ENCODE measurements at regions not wholly inside any gene's neighbourhood (a gene's known extent, or its start where the extent isn't known, plus 50 kb on each side); places are given as distances from the start of the nearest gene placed in this dataset.

DNA sequence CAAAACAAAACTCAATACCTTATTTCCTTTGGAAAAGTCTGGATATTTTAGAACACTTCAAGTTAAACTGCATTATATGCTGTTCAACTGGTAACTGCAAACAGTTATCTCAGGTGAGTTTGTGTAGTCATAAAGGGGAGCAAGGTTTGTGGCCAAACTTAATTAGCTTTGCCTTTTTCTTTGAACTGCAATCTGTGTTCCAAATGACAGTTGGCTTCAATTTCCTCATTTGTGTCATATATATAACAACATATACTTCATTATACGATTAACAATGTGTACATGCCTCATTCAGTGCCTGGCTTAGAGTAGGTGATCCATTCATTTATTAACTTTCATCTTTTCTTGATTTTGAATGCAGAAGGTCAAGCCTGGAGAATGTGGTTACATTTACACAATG is 55.8 kb downstream of the KCNE4 start:
- DNase-seq (ENCODE audit: low read depth in 2 of 3, low spot score in 2 of 3), result no peak

DNA sequence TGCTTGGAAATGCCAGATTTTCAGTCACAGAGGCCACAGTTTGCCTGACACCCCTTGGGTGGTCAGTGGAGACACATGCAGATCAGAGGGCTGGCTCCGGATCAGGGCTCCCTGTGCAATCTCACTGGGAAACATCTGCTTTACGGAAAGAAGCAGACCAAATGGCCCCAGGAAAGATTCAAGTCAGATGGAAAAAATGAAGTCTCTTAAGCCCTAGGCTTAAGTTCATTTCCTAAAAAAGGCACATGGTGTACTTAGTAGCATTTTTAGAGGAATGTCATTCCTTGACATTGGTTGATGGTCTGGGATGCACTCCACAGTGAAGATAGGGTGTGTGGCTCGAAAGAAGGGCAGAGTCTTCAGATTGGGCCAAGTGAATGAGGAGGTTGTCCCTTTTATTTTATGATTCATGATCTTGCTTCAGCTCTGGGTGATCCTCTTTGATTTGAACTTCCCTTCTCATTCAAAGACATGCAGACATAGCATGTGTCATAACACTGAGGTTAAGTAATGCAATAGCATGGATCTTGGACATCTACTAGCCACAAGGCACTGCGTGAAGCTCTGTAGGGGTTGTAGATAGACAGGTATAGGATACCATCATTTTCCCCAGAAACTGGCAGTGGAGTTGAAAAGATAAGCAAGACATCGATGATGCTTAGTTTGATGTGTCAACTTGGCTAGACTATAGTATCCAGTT is 56.5 kb downstream of the KCNE4 start:
- no peak for DNase-seq (ENCODE audit: low read depth in 2 of 3, low spot score in 2 of 3)

DNA sequence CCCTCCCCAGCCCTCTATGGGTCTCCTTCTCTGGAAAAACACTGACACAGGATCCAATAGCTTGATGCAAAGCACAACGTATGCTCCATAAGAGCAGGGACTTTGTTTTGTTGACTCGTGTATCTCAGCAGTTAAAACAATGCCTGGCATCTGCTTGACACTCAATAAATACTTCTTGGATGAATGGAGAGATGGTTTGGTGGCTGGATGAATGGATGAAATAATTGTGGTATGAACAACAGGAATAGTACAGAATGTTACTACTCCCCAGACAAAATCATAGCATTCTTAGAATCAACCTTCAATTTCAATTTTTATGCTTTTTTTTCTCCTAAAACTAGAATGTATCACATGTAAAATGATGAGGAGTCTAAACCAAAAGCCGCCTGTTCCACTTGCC is 57.4 kb downstream of the KCNE4 start:
- DNase-seq (ENCODE audit: low read depth in 2 of 3, low spot score in 2 of 3), result no peak

DNA sequence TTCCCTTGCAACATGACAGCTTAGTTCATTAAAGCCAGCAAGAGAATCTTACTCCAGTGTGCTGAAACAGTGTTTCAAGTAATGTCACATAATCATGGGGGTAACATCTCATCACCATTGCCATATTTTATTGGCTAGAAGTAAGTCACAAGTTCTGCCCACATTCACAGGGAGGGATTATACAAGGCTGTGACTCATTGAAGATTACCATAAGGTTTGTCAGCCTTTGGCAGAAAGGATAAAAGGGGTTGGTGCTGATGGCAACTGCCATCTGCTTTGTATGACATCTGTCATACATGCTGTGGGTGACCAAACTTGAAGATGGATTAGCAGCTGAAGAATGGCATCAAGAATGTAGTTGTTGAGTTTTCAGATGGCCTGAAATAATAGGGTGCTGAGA is 61.2 kb downstream of the KCNE4 start:
- DNase-seq (ENCODE audit: low read depth in 2 of 3, low spot score in 2 of 3), result no peak

DNA sequence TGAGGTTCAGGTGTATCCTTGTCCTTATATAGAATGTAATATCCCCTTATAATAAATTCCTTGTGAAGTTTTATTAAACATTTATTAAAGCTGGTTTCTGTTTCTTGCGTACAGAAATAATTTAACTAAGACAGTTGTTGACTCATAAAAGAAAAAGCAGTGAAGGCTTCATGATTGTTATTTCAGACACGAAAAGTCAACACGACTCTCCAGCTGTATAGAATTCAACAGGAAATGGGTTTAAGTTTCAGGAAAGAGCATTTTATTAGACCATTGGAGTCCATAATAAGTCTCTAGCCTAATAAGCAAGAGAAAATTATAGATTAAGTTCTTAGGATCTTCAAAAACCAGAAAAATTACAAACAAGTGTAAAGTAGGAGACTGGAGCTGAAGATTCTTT is 62.2 kb downstream of the KCNE4 start:
- DNase-seq (ENCODE audit: low read depth in 2 of 3, low spot score in 2 of 3), result no peak

DNA sequence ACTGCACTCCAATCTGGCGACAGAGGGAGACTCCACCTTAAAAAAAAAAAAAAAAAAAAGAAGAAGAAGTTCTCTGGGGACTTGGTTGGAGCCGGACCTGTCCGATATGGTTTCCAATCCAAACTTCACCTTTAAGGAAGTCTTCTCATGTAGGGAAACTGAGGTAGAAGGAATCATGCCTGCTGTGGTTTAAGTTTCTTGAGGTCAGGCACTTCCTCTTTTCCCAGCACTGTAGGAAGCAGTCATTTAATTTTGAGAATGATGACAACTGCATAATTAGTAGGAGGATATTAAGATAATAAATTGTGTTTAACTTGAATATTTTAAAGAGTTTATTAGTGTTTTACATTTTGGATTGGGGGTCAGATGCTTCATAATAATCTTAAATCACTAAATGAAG is 62.9 kb downstream of the KCNE4 start:
- no peak for DNase-seq (ENCODE audit: low read depth in 2 of 3, low spot score in 2 of 3)

DNA sequence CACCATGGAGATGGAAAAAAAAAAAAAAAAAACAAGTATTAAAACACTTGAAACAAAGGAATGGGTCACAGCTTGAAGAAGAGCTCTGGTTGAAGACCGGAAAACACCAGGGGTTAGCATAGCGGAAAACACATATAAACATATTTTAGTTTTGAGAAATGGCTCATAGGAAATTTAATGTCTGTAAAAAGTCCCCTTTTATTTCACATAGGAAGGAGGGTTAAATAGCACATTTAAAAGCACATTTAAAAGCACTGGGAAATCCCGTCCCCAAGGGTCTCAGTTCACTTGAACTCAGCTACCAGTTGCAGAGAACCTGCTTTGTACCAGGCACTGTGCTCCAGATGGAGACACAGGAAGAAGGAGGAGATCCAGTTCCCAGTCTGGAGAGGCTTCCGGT is 65.5 kb downstream of the KCNE4 start:
- DNase-seq (ENCODE audit: low read depth in 2 of 3, low spot score in 2 of 3), result no peak

DNA sequence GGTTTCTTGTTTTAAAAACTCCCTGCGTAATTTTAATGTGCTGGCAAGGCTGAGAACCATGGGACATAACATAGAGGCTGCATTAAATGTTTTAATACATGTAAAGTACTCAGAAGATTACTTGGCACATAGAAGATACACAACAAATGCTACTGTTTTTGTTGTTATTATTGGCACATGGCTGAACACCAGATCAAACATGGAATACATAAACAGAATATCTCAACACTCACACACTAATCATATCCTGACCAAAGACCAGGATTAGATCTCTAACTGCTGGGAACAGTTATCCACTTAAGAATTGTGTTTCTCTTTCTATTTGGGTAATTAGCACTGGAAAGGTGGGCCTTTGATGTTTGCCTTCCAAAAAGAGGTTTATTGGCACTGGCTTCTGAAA is 69.3 kb downstream of the KCNE4 start:
- DNase-seq (ENCODE audit: low read depth in 2 of 3, low spot score in 2 of 3), result no peak

DNA sequence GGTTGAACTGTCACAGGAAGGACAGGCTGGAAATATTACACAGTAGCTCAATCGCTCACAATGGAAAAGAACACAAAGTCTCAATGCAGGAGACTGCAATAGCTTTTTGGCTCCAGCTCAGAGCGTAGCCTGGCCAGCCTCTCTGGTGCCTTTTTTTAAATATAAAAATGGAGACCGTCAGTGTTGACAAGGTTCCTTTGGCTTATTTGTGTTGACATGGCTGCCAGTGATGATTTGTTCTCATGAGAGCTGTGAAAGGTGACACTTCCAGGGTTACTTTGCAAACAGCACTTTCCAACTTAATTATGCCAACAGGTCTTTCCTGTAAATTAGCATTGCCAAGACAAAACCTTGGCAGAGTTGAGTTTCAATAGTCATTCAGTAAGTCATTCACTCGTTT is 70.8 kb downstream of the KCNE4 start:
- DNase-seq (ENCODE audit: low read depth in 2 of 3, low spot score in 2 of 3), result no peak

DNA sequence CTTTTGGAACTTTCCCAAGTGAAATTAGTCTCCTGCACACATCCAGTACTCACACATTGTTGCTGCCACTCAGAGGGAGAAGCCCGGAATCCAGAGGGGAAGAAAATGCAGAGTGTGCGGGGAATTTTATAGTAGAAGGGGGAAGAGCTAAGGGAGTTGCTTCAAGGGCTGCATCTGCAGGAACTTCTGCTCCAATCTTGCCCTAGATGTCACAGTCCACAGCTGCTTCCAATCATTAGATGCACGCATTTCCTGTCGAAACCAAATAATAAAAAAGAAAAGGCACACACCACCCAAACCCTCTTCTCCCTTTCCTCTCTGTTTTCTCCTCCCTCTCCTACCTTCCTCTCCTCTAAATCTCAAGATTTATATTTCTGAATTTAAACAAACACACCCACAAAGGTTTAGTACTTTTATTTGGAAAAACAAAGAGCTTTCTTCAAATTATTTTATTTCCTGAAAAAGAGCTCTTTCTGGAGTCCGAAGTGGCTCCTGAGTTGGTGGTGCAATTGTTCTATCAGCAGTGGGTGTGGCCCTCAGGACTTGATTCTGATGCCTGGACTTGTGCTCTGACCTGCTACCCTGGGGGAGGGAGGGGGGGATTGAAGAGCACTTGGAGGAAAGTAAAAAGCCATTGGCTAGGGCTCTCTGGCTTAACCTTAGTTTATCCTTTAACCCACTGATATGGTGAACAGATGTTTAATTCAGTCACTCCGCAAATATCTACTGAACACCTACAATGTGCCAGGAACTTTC is 72.0 kb downstream of the KCNE4 start:
- no peak for DNase-seq (ENCODE audit: low read depth in 2 of 3, low spot score in 2 of 3)

DNA sequence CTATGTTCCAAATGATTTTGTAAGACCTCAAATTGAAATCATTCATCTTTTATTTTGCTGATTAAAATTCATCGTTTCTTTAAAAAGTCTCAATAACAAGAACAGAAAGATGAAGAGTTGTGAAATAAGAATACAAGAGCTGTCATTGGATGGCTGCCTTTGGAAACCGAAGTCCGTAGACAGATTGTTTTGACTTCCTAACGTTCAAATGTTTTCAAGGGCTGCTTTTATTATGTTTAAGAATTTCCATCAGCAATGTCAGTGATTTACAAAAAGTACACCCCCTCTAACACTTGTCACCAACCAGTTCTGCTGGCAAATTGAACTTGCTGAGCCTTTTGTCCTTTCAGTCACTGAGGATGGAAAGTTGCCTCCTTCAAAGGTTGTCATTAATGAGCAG is 89.6 kb downstream of the KCNE4 start:
- no peak for DNase-seq (ENCODE audit: low read depth in 2 of 3, low spot score in 2 of 3)

DNA sequence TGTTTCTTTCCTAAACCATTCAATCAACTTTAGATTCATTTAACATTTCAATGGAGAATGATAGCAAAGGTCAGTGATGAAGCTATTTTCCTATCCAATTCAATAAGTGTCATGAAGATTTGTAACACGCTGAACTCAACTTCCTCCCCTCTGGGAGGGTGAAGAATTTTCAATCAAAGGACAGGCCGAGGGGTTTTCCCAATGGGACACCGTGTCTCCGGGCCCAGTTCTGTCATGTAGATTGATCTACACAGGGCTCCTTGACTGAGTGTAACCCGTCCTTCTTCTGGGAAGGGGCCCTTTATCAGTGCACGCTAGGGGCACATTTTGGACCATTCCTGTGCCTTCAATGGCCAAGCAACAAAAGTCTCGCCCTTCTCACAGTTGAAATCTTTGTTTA is 90.1 kb downstream of the KCNE4 start:
- DNase-seq (ENCODE audit: low read depth in 2 of 3, low spot score in 2 of 3), result no peak

DNA sequence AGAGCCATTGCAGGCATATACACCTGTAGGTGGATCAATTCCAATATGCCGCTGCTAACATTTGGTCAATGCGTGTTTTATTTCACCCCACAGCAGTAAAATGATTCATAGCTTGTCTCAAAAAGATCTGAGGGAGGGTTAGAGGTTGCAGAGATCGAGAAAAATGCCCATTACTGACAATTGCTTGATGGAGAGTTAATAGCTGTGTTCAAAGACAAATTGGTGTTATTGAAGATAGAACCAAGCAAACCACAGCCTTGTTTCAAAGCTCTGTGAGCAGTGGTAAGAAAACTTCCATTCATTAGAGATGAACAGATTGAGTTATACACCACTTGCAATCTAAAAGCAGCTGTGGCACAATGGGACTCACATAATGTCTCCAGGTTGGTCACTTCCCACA is 95.4 kb downstream of the KCNE4 start:
- DNase-seq (ENCODE audit: low read depth in 2 of 3, low spot score in 2 of 3), result no peak

DNA sequence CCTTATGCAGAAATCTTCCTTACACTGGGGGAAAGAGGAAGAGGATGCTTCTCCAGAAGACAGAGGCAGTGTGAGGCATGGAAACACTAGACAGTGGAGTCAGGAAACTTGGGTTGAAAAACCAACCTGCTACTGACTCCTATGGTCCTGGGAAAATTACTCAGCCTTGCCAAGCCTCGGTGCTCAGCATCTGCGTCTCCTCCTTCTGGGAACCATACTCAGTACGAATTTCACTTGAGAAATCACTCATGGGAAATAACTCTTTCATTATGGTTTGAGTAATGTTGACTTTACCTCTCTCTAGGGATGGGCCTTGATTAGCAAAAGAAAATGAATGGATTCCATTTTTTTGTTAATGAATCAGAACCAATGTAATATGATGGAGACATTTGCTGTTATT is 96.5 kb downstream of the KCNE4 start:
- DNase-seq (ENCODE audit: low read depth in 2 of 3, low spot score in 2 of 3), result no peak

DNA sequence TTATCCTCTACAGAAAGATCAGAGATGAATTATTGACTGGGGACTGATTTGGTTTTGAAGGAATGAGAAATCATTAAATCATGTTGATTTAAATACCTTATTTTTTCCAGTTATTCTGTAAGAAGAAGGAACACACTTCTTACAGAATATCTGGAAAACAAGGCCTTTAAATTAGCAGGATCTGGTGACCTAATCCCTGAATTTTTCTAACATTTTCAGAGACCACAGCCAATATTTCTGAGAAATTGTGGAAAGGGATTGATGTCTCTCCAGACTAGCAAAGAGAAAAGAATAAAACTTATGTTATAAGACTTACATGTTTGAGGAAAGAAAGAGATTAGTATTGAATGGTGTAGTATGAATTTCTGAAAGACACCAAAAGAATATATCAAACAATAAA is 104.0 kb downstream of the KCNE4 start:
- no peak for DNase-seq (ENCODE audit: low read depth in 2 of 3, low spot score in 2 of 3)

DNA sequence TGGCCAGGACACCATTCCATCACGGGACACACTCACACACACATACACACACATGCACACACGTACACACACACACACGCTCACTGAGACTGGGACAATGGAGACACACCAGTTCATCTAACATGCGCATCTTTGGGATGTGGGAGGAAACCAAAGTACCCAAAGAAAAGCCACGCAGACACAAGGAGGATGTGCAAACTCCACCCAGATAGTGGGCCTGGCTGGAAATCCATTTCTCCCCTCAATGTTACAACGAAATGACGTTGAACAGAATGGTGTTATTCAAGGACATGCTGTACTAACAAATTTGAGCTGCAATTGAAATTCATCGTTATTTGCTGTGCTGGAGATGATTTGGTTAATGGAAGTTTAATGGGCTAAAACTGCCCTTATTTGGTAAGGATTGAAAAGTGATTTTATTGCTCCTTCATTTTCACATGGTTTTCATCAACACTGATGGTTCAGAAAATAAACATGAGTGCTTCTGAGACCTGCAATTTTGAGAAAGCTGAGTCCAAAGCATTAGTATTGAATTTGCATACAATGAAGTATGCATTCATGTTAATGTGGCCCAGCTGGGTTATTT is 110.0 kb downstream of the KCNE4 start:
- no peak for DNase-seq (ENCODE audit: low read depth in 2 of 3, low spot score in 2 of 3)

DNA sequence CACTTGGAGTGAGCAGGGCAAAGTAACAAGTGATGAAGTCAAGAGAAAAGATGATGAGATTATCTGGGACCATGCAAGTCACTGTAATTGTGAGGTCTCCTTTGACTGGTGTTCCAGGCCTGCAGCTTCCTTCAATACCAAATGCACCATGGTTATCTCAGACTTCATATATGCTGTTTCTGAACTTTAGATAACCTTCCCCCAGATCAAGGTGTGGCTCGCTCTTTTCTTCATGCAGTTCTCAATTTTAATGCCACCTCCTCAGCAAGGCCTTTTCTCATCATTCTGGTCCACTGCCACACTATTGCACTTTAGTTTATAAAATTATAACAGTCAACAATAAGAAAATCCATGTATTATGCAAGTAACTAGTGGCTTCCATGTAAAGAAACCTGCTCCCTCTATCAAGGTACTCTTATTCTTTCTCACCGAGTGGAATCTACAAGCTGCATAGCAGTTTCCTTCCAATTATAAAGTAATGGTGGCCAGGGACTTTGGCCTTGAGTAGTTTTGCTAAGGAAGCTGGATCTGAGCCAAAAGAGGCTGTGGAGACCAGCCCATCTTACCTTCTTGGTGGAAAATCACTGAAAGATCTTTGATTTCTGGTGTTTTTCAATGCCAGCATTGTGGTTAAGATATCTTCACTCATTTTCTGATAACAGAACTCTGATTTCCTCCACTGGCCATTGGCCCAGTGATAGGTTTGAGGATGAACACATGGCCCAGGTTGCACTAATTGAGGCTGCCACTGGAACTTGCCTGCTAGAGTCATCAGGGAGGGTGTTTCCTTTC is 113.6 kb downstream of the KCNE4 start:
- no peak for DNase-seq (ENCODE audit: low read depth in 2 of 3, low spot score in 2 of 3)

DNA sequence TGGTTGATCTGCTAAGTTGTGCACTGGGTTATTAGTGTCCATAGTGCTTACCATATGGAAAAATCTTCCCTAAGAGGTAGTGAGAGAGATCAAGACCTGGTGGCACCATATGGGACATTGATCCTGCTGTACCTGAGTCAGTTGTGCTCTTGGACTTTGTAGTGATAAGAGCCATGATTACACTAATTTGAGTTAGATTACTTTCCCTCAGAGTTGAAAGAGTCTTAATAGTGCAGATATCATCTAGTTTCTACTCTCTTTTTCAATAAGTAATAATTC is 114.2 kb downstream of the KCNE4 start:
- DNase-seq (ENCODE audit: low read depth in 2 of 3, low spot score in 2 of 3), result no peak

DNA sequence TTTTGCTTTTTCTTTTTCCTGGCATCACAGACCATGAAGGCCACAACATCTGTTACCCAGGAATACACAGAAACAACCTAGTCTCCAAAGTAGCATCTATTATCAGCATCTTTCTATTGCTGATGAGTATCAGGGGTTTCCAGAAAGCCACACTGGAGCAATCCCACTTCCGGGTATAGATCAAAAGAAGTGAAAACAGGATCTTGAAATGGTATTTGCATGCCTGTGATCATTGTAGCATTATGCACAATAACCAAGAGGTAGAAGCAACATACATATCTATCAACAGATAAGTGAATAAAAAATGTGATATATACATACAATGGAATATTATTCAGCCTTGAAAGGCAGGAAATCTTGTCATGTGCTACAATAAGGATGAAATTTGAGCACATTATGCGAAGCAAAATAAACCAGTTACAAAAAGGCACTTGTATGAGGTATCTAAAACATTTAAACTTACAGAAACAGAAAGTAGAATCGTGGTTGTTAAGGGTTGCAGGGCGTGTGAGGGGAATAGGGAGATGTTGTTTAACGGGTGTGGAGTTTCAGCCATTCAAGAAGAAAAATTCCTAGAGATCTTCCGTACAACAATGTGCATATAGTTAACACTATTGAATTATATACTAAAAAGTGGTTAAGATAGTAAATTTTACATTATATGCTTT is 115.1 kb downstream of the KCNE4 start:
- DNase-seq (ENCODE audit: low read depth in 2 of 3, low spot score in 2 of 3), result no peak

DNA sequence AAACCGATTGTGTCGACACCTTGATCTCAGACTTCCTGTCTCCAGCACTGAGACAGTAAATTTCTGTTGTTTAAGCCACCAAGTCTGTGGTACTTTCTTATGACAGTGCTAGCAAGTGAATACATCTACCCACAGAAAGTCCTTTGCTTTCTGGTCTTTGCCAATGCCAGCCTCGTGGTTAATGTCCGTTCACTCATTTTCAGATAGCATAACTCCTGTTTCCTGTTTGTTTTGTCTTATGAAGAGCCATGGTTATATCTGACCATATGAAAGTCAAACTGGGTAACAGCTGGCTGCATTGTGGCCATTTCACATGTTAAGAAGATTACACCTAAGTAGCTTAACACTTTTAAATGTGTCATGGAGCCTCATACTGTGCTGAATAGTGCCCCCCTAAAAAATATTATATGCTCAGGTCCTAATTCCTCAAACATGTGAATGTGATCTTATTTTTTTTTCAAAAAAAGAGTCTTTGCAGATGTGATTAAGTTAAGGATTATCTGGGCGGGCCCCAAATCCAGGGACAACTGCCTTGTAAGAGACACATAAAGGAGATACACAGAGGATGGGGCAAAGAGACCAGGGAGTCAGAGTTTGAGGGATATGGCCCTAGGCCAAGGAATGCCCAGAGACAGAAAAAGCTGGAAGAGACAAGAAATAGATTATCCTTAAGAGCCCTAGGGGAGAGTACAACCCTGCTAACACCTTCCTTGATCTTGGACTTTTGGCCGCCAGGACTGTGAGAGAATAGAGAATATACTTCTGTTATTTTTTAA is 118.0 kb downstream of the KCNE4 start:
- DNase-seq (ENCODE audit: low read depth in 2 of 3, low spot score in 2 of 3), result no peak

Data from hematopoietic multipotent progenitor cell (in vitro differentiated cells).